GM12892 (cell line): ENCODE measurements at regions not wholly inside any gene's neighbourhood (a gene's known extent, or its start where the extent isn't known, plus 50 kb on each side); places are given as distances from the start of the nearest gene placed in this dataset.

ENCODE experiments used
- DNase-seq: peaks from one replicate; pipeline ENCODE4 v3.0.0; 2011; ENCODE audit not compliant: insufficient read length
- FAIRE-seq: peaks from 2 replicates; lab custom pipeline; 2011; peaks lifted over from hg19 to GRCh38; lab: Jason Lieb, UNC
- POLR2A ChIP-seq: IDR thresholded peaks from 2 replicates; pipeline ENCODE4 v1.6.1; 2011; ENCODE audit warnings: low read depth, low read length, control low read depth
- POLR2AphosphoS5 ChIP-seq: IDR thresholded peaks from 2 replicates; pipeline ENCODE4 v1.6.1; 2011; ENCODE audit warnings: low read depth, low read length, control low read depth
- TAF1 ChIP-seq: IDR thresholded peaks from 2 replicates; pipeline ENCODE4 v1.6.1; 2011; ENCODE audit warnings: low read depth, mild to moderate bottlenecking, control low read depth, low read length, borderline replicate concordance

GRCh38 chr9:118100529-118101419 lies 396.6 kb downstream of the TLR4 start:
- FAIRE-seq (no peak), DNase-seq (no peak)
- no peak for TF ChIP-seq POLR2A
- no peak for TF ChIP-seq TAF1
- TF ChIP-seq POLR2AphosphoS5: no peak

- TF ChIP-seq TAF1 (no peak), POLR2A (no peak), POLR2AphosphoS5 (no peak)
- FAIRE-seq: no peak
- no peak for DNase-seq
Observed at GRCh38 chr9:118104363-118104762, 400.2 kb downstream of the TLR4 start.

- no peak for DNase-seq
- FAIRE-seq: no peak
- no peak for TF ChIP-seq POLR2AphosphoS5
- no peak for TF ChIP-seq TAF1
- TF ChIP-seq POLR2A: no peak
Observed at GRCh38 chr9:118108971-118109370, 404.8 kb downstream of the TLR4 start.

GRCh38 chr9:118109542-118109941 lies 405.3 kb downstream of the TLR4 start:
- DNase-seq (no peak), FAIRE-seq (no peak)
- no peak for TF ChIP-seq POLR2A
- no peak for TF ChIP-seq POLR2AphosphoS5
- no peak for TF ChIP-seq TAF1

GRCh38 chr9:118121361-118121760 lies 417.2 kb downstream of the TLR4 start:
- no peak for TF ChIP-seq POLR2A
- TF ChIP-seq TAF1: no peak
- TF ChIP-seq POLR2AphosphoS5: no peak
- no peak for FAIRE-seq
- no peak for DNase-seq

- TF ChIP-seq TAF1 (no peak), POLR2A (no peak), POLR2AphosphoS5 (no peak)
- DNase-seq: no peak
- no peak for FAIRE-seq
Observed at GRCh38 chr9:118128313-118128712, 424.1 kb downstream of the TLR4 start.

GRCh38 chr9:118129541-118129940 lies 425.3 kb downstream of the TLR4 start:
- FAIRE-seq: no peak
- no peak for TF ChIP-seq POLR2AphosphoS5
- no peak for TF ChIP-seq POLR2A
- TF ChIP-seq TAF1: no peak
- no peak for DNase-seq

GRCh38 chr9:118148990-118149389 lies 444.8 kb downstream of the TLR4 start:
- no peak for FAIRE-seq

GRCh38 chr9:118156846-118157245 lies 452.6 kb downstream of the TLR4 start:
- TF ChIP-seq TAF1 (no peak), POLR2AphosphoS5 (no peak), POLR2A (no peak)
- FAIRE-seq (no peak), DNase-seq (no peak)

More at GRCh38 chr9:118148990-118149389, 444.8 kb downstream of the TLR4 start:
- TF ChIP-seq TAF1: no peak
- TF ChIP-seq POLR2AphosphoS5: no peak
- TF ChIP-seq POLR2A: no peak
- no peak for DNase-seq

GRCh38 chr9:118162716-118163115 lies 458.5 kb downstream of the TLR4 start:
- DNase-seq (no peak), FAIRE-seq (no peak)
- TF ChIP-seq POLR2AphosphoS5: no peak
- TF ChIP-seq POLR2A: no peak
- TF ChIP-seq TAF1: no peak

GRCh38 chr9:118163751-118164150 lies 459.5 kb downstream of the TLR4 start:
- DNase-seq: no peak
- TF ChIP-seq POLR2A (no peak), TAF1 (no peak)
- no peak for FAIRE-seq

GRCh38 chr9:118165451-118165850 lies 461.2 kb downstream of the TLR4 start:
- FAIRE-seq (no peak), DNase-seq (no peak)
- TF ChIP-seq POLR2A: no peak
- TF ChIP-seq TAF1: no peak
- TF ChIP-seq POLR2AphosphoS5: no peak
